IMR-90 (cell line): ENCODE measurements at regions not wholly inside any gene's neighbourhood (a gene's known extent, or its start where the extent isn't known, plus 50 kb on each side); places are given as distances from the start of the nearest gene placed in this dataset.

ENCODE experiments used
- ATAC-seq: fragments of 200-7000 bp; cut with Tn5 transposase; 2 replicates; pipeline ENCODE4 v1.9.1; 2020; ENCODE audit warnings: low read depth, mild to moderate bottlenecking, moderate library complexity
- BruUV-seq: library from RNA; stranded (reverse); fragments of 400-500 nt; replicated peaks from 2 replicates; lab custom pipeline; 2021; lab: Mats Ljungman, UMichigan
- CTCF ChIA-PET: fragments of 300-600 bp; formaldehyde crosslinking; extraction: SDS; loops from one replicate; lab custom pipeline; 2021; ENCODE audit warnings: antibody characterized with exemption; lab: Yijun Ruan, JAX
- POLR2A ChIA-PET: fragments of 300-600 bp; sonication (Branson Sonifier 250); formaldehyde crosslinking; loops from one replicate; lab custom pipeline; 2022; ENCODE audit warnings: antibody characterized with exemption; ENCODE audit not compliant: unreplicated experiment; lab: Charles Lee
- DNase-seq: peaks from one replicate; pipeline ENCODE4 v3.0.0; 2013
- H2AFZ ChIP-seq: replicated peaks from 2 replicates; pipeline ENCODE3; 2013; ENCODE audit warnings: low read length, mild to moderate bottlenecking; ENCODE audit not compliant: poor library complexity
- H2AK5ac ChIP-seq: 2 replicates; pipeline ENCODE4 v1.6.1; 2013; ENCODE audit warnings: low read depth, low read length, inconsistent platforms
- H2AK9ac ChIP-seq: replicated peaks from 2 replicates; pipeline ENCODE3; 2013; ENCODE audit warnings: mild to moderate bottlenecking, low read depth, low read length, moderate library complexity; ENCODE audit not compliant: poor library complexity
- H2BK120ac ChIP-seq: 2 replicates; pipeline ENCODE4 v1.6.1; 2013; ENCODE audit warnings: low read depth, low read length, inconsistent platforms
- H2BK15ac ChIP-seq: 3 replicates; pipeline ENCODE4 v1.6.1; 2013; ENCODE audit warnings: low read depth, low read length, inconsistent platforms
- H2BK20ac ChIP-seq: 2 replicates; pipeline ENCODE4 v1.6.1; 2013; ENCODE audit warnings: low read depth, mild to moderate bottlenecking, inconsistent platforms, low read length, moderate library complexity
- H2BK5ac ChIP-seq: 2 replicates; pipeline ENCODE4 v1.6.1; 2013; ENCODE audit warnings: mild to moderate bottlenecking, low read depth, low read length, inconsistent platforms; ENCODE audit not compliant: poor library complexity, severe bottlenecking
- H3K14ac ChIP-seq: replicated peaks from 2 replicates; pipeline ENCODE4 v1.6.1; 2013; ENCODE audit warnings: low read depth, low read length, inconsistent platforms
- H3K18ac ChIP-seq: 2 replicates; pipeline ENCODE4 v1.6.1; 2013; ENCODE audit warnings: low read depth, low read length, control low read depth
- H3K23ac ChIP-seq: 2 replicates; pipeline ENCODE4 v1.6.1; 2013; ENCODE audit warnings: low read depth, low read length, inconsistent platforms
- H3K27ac ChIP-seq: 2 replicates; pipeline ENCODE4 v1.5.1; 2013; ENCODE audit warnings: mild to moderate bottlenecking, control low read depth, low read length; ENCODE audit not compliant: insufficient read depth
- H3K27me3 ChIP-seq: 2 replicates; pipeline ENCODE4 v1.6.1; 2013; ENCODE audit warnings: low read length; ENCODE audit not compliant: control insufficient read depth, insufficient read depth
- H3K36me3 ChIP-seq: 2 replicates; pipeline ENCODE4 v1.6.1; 2013; ENCODE audit warnings: low read length, mixed read lengths; ENCODE audit not compliant: control insufficient read depth, insufficient read depth
- H3K4ac ChIP-seq: 2 replicates; pipeline ENCODE4 v1.6.1; 2013; ENCODE audit warnings: low read depth, low read length, inconsistent platforms
- H3K4me1 ChIP-seq: 2 replicates; pipeline ENCODE4 v1.6.1; 2013; ENCODE audit warnings: low read length, mixed read lengths; ENCODE audit not compliant: control insufficient read depth, insufficient read depth
- H3K4me2 ChIP-seq: 2 replicates; pipeline ENCODE4 v1.6.1; 2013; ENCODE audit warnings: low read depth, mild to moderate bottlenecking, control low read depth, low read length, moderate library complexity
- H3K4me3 ChIP-seq: 2 replicates; pipeline ENCODE4 v1.5.1; 2013; ENCODE audit warnings: low read depth, mild to moderate bottlenecking, control low read depth, low read length, moderate library complexity; ENCODE audit not compliant: insufficient read depth
- H3K56ac ChIP-seq: 2 replicates; pipeline ENCODE4 v1.6.1; 2013; ENCODE audit warnings: low read length, inconsistent platforms; ENCODE audit not compliant: insufficient read depth; ENCODE audit errors: extremely low read depth
- H3K79me1 ChIP-seq, 2 experiments: 2 replicates each; pipeline ENCODE4 v1.6.1; 2013; ENCODE audit warnings: low read length in 2 of 2, inconsistent platforms in 1 of 2, low read depth in 1 of 2
- H3K9ac ChIP-seq: 2 replicates; pipeline ENCODE4 v1.6.1; 2013; ENCODE audit warnings: low read depth, low read length, control low read depth
- H3K9me1 ChIP-seq: 2 replicates; pipeline ENCODE4 v1.6.1; 2013; ENCODE audit warnings: low read length, inconsistent platforms; ENCODE audit not compliant: insufficient read depth
- H3K9me3 ChIP-seq: 2 replicates; pipeline ENCODE4 v1.6.1; 2013; ENCODE audit warnings: low read length; ENCODE audit not compliant: control insufficient read depth, insufficient read depth
- H4K20me1 ChIP-seq: 2 replicates; pipeline ENCODE4 v1.6.1; 2013; ENCODE audit warnings: low read length, inconsistent platforms; ENCODE audit not compliant: insufficient read depth
- H4K5ac ChIP-seq: 2 replicates; pipeline ENCODE4 v1.6.1; 2013; ENCODE audit warnings: mild to moderate bottlenecking, low read depth, low read length, control low read depth
- H4K8ac ChIP-seq, 2 experiments: 2 replicates each; pipeline ENCODE4 v1.6.1; 2013; ENCODE audit warnings: low read depth in 2 of 2, low read length in 2 of 2, control low read depth in 1 of 2, inconsistent platforms in 1 of 2
- H4K91ac ChIP-seq: 2 replicates; pipeline ENCODE4 v1.6.1; 2013; ENCODE audit warnings: low read depth, low read length, inconsistent platforms; ENCODE audit not compliant: insufficient read depth
- BHLHE40 ChIP-seq: fragments of 150-350 bp; IDR thresholded peaks from 2 replicates; pipeline ENCODE4 v1.6.1; 2016; ENCODE audit warnings: mild to moderate bottlenecking, low read depth, low read length
- MAZ ChIP-seq: IDR thresholded peaks from 2 replicates; pipeline ENCODE4 v1.6.1; 2012; ENCODE audit warnings: low read depth, mild to moderate bottlenecking, low read length, improper control_type of control experiment, moderate library complexity, borderline replicate concordance
- NFE2L2 ChIP-seq: fragments of 150-350 bp; IDR thresholded peaks from 2 replicates; pipeline ENCODE4 v1.6.1; 2016; ENCODE audit warnings: low read depth, mild to moderate bottlenecking, low read length
- RFX5 ChIP-seq: IDR thresholded peaks from 2 replicates; pipeline ENCODE4 v1.8.0; 2012; ENCODE audit warnings: low read depth, mild to moderate bottlenecking, low read length, moderate library complexity
- SMC3 ChIP-seq: fragments of 150-350 bp; IDR thresholded peaks from 2 replicates; pipeline ENCODE4 v1.6.1; 2016; ENCODE audit warnings: low read depth, mild to moderate bottlenecking, antibody characterized with exemption, low read length, moderate library complexity
- dilution Hi-C: fragments of 300-500 bp; cut with HindIII; formaldehyde crosslinking; loops from one replicate; pipeline ENCODE4 v1.14.3; 2018; ENCODE audit warnings: low sequenced_read_pairs; ENCODE audit not compliant: unreplicated experiment
- in situ Hi-C: fragments of 300-500 bp; cut with MboI; formaldehyde crosslinking; loops from 3 replicates; pipeline ENCODE4 v1.14.3; 2019; ENCODE audit warnings: low sequenced_read_pairs, inconsistent platforms, mixed read lengths
- intact Hi-C: fragments of 100-400 bp; cut with micrococcal nuclease; formaldehyde crosslinking; loops from 2 replicates; pipeline ENCODE4 v1.10.0; 2022
- TF ChIP-seq, protein P1 (sequence below): conservative IDR thresholded peaks from 2 replicates; pipeline ENCODE4 v1.5.1; 2012; ENCODE audit warnings: mild to moderate bottlenecking, low read depth, low read length, improper control_type of control experiment

DNA sequence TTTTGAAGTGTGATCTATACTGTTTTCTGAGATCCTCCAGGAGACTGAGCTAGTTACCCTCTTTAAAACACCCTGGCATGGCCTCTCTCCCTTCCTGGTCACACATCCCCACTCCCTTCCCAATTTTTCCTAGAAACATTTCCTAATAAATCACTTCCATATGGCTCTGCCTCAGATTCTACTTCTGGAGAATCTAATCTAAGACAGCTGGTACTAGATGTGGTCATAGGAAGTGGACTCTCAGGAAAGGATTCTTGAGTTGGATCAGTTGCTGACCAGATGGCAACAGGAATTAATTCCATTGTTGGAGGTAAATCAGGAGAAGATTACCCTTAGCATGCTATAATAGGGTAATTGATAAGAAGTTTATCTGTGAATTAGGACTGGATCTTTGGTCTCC, 310.5 kb downstream of the SATB2 start:
- Histone ChIP-seq H3K27me3 (no peaks in the 10 kb centered on the region), H2BK20ac (no peak overlapping the region), H3K4me1 (no peaks in the 10 kb centered on the region), H2BK120ac (no peak overlapping the region), H2AK5ac (no peak overlapping the region), H3K9me1 (no peaks in the 10 kb centered on the region), H3K14ac (no peak overlapping the region), H4K91ac (no peak overlapping the region), H3K4ac (no peak overlapping the region), H4K20me1 (no peaks in the 10 kb centered on the region), H3K56ac (no peak overlapping the region), H3K27ac (no peak overlapping the region), H3K4me3 (no peak overlapping the region), H3K23ac (no peak overlapping the region), H2AFZ (no peak overlapping the region), H4K5ac (no peak overlapping the region), H3K4me2 (no peak overlapping the region), H2BK15ac (no peak overlapping the region), H3K36me3 (no peaks in the 10 kb centered on the region), H4K8ac (no peak overlapping the region), H3K9me3 (no peaks in the 10 kb centered on the region), H3K9ac (no peak overlapping the region), H3K79me1 (no peaks in the 10 kb centered on the region), H2BK5ac (no peak overlapping the region), H3K18ac (no peak overlapping the region), H2AK9ac (no peak overlapping the region)
- ATAC-seq (no peak), DNase-seq (no peak)
- in situ Hi-C loops (no loop called here), dilution Hi-C loops (no loop called here), intact Hi-C loops (no loop called here)
- POLR2A ChIA-PET: no interaction called here
- CTCF ChIA-PET: no interaction called here
- TF ChIP-seq BHLHE40: no peak
- no peak for TF ChIP-seq RFX5
- no peak for TF ChIP-seq NFE2L2
- TF ChIP-seq SMC3: no peak
- TF ChIP-seq, protein P1, sequence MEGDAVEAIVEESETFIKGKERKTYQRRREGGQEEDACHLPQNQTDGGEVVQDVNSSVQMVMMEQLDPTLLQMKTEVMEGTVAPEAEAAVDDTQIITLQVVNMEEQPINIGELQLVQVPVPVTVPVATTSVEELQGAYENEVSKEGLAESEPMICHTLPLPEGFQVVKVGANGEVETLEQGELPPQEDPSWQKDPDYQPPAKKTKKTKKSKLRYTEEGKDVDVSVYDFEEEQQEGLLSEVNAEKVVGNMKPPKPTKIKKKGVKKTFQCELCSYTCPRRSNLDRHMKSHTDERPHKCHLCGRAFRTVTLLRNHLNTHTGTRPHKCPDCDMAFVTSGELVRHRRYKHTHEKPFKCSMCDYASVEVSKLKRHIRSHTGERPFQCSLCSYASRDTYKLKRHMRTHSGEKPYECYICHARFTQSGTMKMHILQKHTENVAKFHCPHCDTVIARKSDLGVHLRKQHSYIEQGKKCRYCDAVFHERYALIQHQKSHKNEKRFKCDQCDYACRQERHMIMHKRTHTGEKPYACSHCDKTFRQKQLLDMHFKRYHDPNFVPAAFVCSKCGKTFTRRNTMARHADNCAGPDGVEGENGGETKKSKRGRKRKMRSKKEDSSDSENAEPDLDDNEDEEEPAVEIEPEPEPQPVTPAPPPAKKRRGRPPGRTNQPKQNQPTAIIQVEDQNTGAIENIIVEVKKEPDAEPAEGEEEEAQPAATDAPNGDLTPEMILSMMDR: no peak
- TF ChIP-seq MAZ: no peak
- BruUV-seq: no TSS peak
